ENCODE measurements at regions not wholly inside any gene's neighbourhood (a gene's known extent, or its start where the extent isn't known, plus 50 kb on each side); places are given as distances from the start of the nearest gene placed in this dataset.

DNA sequence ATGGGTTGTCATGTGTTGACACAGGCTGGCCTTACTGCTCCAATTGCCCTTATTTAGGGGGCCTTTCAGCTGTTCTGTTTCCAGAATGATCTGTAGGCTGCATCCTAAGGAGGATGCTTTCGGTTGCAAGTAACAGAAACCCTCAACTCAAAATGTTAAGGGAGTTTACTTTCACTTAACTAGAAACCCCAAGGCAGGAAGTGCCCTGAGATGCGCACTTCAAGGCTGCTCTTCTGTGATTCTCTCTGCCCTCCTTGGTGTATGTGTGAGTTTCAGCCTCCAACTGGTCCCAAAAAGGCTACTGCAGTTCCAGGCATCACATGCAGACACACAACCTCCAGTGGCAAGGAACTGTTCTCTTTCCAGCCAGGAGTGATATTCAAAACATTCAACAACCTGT, 97.3 kb upstream of the ATP6AP2 start:
- Histone ChIP-seq H3K9ac (ENCODE audit: low read length) (no peak overlapping the region), H2AFZ (ENCODE audit: low read depth, low read length, severe bottlenecking) (no peak overlapping the region), H3K9me2 (replicated peaks; ENCODE audit: insufficient read depth, low read length) (no peaks in the 10 kb centered on the region), H3F3A (ENCODE audit: insufficient read depth) (no peaks in the 10 kb centered on the region), H3K27me3 (ENCODE audit: low read length) (no peaks in the 10 kb centered on the region), H3K9me3 (ENCODE audit: insufficient read depth, low read length) (no peaks in the 10 kb centered on the region), H3K4me2 (ENCODE audit: low read depth, low read length, poor library complexity, severe bottlenecking) (no peak overlapping the region), H4K20me1 (ENCODE audit: low read depth, low read length) (no peaks in the 10 kb centered on the region), H3K27ac (ENCODE audit: low read depth, low read length) (no peak overlapping the region), H3K36me3 (ENCODE audit: low read length) (no peaks in the 10 kb centered on the region), H3K79me2 (ENCODE audit: insufficient read depth, low read length) (no peaks in the 10 kb centered on the region), H3K4me3 (ENCODE audit: insufficient read depth, low read length, poor library complexity, severe bottlenecking) (no peak overlapping the region)
- no peak for TF ChIP-seq EZH2phosphoT487 (conservative IDR thresholded peaks at IDR 0.05; ENCODE audit: low read length)
- TF ChIP-seq, protein P1, sequence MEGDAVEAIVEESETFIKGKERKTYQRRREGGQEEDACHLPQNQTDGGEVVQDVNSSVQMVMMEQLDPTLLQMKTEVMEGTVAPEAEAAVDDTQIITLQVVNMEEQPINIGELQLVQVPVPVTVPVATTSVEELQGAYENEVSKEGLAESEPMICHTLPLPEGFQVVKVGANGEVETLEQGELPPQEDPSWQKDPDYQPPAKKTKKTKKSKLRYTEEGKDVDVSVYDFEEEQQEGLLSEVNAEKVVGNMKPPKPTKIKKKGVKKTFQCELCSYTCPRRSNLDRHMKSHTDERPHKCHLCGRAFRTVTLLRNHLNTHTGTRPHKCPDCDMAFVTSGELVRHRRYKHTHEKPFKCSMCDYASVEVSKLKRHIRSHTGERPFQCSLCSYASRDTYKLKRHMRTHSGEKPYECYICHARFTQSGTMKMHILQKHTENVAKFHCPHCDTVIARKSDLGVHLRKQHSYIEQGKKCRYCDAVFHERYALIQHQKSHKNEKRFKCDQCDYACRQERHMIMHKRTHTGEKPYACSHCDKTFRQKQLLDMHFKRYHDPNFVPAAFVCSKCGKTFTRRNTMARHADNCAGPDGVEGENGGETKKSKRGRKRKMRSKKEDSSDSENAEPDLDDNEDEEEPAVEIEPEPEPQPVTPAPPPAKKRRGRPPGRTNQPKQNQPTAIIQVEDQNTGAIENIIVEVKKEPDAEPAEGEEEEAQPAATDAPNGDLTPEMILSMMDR (IDR thresholded peaks at IDR 0.05; ENCODE audit: insufficient read depth, low read length, poor library complexity, severe bottlenecking): no peak

- Histone ChIP-seq H3K9me3 (ENCODE audit: insufficient read depth, low read length) (no peaks in the 10 kb centered on the region), H3K4me2 (ENCODE audit: low read depth, low read length, poor library complexity, severe bottlenecking) (no peak overlapping the region), H2AFZ (ENCODE audit: low read depth, low read length, severe bottlenecking) (no peak overlapping the region), H3K27ac (ENCODE audit: low read depth, low read length) (no peak overlapping the region), H3K4me3 (ENCODE audit: insufficient read depth, low read length, poor library complexity, severe bottlenecking) (no peak overlapping the region), H3K9ac (ENCODE audit: low read length) (no peak overlapping the region), H3K9me2 (replicated peaks; ENCODE audit: insufficient read depth, low read length) (no peaks in the 10 kb centered on the region), H4K20me1 (ENCODE audit: low read depth, low read length) (no peaks in the 10 kb centered on the region), H3K36me3 (ENCODE audit: low read length) (no peaks in the 10 kb centered on the region), H3K27me3 (ENCODE audit: low read length) (no peaks in the 10 kb centered on the region), H3F3A (ENCODE audit: insufficient read depth) (no peaks in the 10 kb centered on the region), H3K79me2 (ENCODE audit: insufficient read depth, low read length) (no peaks in the 10 kb centered on the region)
- no peak for TF ChIP-seq EZH2phosphoT487 (conservative IDR thresholded peaks at IDR 0.05; ENCODE audit: low read length)
- TF ChIP-seq, protein P1 (IDR thresholded peaks at IDR 0.05; ENCODE audit: insufficient read depth, low read length, poor library complexity, severe bottlenecking): no peak
Measured at GRCh38 chrX:40479777-40480318, 100.9 kb upstream of the ATP6AP2 start.

DNA sequence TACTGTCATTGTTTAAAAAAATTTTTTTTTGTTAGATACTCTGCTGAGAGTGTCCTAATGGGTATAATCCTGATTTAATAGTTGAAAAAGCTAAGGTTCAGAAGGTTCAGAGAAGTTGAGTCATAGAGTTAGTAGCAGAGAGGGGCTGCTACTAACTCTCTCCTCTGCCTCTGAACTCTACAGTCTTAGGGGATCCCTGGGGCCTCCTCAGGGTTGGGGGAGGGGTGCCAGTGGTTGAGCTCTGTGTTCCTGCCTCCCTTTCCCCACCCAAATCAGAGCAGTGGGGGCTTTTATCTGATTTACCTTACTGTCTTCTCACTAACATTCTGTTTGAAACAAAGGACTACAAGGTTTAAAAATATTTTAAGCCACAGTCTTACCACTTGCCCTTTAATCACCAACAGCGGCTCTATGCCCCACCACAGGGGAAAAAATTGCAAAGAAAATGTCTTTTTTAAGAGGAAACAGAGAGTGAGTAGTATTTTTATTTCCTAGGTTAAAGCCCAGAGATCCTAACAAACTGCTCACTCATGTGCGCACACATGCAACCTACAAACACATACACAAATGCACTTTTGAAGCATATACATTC, 102.2 kb upstream of the ATP6AP2 start:
- no peaks in the 10 kb centered on the region for H3F3A ChIP-seq (ENCODE audit: insufficient read depth)
- H3K9ac ChIP-seq (ENCODE audit: low read length): no peak overlapping the region
- no peak overlapping the region for H3K4me3 ChIP-seq (ENCODE audit: insufficient read depth, low read length, poor library complexity, severe bottlenecking)
- TF ChIP-seq EZH2phosphoT487 (conservative IDR thresholded peaks at IDR 0.05; ENCODE audit: low read length): no peak
- TF ChIP-seq, protein P1 (IDR thresholded peaks at IDR 0.05; ENCODE audit: insufficient read depth, low read length, poor library complexity, severe bottlenecking): no peak
- no peaks in the 10 kb centered on the region for H3K36me3 ChIP-seq (ENCODE audit: low read length)
- H3K4me2 ChIP-seq (ENCODE audit: low read depth, low read length, poor library complexity, severe bottlenecking): no peak overlapping the region
- no peaks in the 10 kb centered on the region for H3K9me2 ChIP-seq (replicated peaks; ENCODE audit: insufficient read depth, low read length)
- H3K79me2 ChIP-seq (ENCODE audit: insufficient read depth, low read length): no peaks in the 10 kb centered on the region
- no peak overlapping the region for H2AFZ ChIP-seq (ENCODE audit: low read depth, low read length, severe bottlenecking)
- no peak overlapping the region for H3K27ac ChIP-seq (ENCODE audit: low read depth, low read length)
- H3K9me3 ChIP-seq (ENCODE audit: insufficient read depth, low read length): no peaks in the 10 kb centered on the region
- no peaks in the 10 kb centered on the region for H4K20me1 ChIP-seq (ENCODE audit: low read depth, low read length)
- no peaks in the 10 kb centered on the region for H3K27me3 ChIP-seq (ENCODE audit: low read length)

Measured in SU-DHL-6 (cell line).